ENCODE measurements at regions not wholly inside any gene's neighbourhood (a gene's known extent, or its start where the extent isn't known, plus 50 kb on each side); places are given as distances from the start of the nearest gene placed in this dataset.

- H3K4me1 ChIP-seq (replicated peaks in 1 of 2): no peaks in the 10 kb centered on the region
- H3K27me3 ChIP-seq: no peaks in the 10 kb centered on the region
- no peaks in the 10 kb centered on the region for H3K36me3 ChIP-seq (replicated peaks in 1 of 2)
- no peaks in the 10 kb centered on the region for H3K9me3 ChIP-seq (replicated peaks in 1 of 3)
- peak in 3 of 7 donors; percentile 21 to 44 (median 42) for DNase-seq
- intact Hi-C loops (cut with DNase I): loop anchor here in 1 of 2 donors (10.0 kb wide), 1 partner anchor 206 kb away; no protein-coding TSS in a partner anchor
- H3K27ac ChIP-seq: no peak overlapping the region
- TF ChIP-seq POLR2A (IDR thresholded peaks at IDR 0.05) (peak in 1 of 2 donors; percentile 17), CTCF (IDR thresholded peaks at IDR 0.05) (no peak)
- 56 to 69% (median 67%) methylated on average over 16 to 32 of the region's 32 CpGs for WGBS, 4 donors
- peak overlapping the region in 2 of 4 donors; percentile 5 to 35 for H3K4me3 ChIP-seq
Measured at GRCh38 chr18:76610933-76611749, 116.1 kb upstream of the ZNF516 start.

GRCh38 chr18:76610012-76610411 is 115.0 kb upstream of the ZNF516 start:
- Histone ChIP-seq H3K9me3 (replicated peaks in 1 of 3) (no peaks in the 10 kb centered on the region), H3K4me3 (no peak overlapping the region), H3K27me3 (no peaks in the 10 kb centered on the region), H3K4me1 (replicated peaks in 1 of 2) (no peaks in the 10 kb centered on the region), H3K27ac (no peak overlapping the region), H3K36me3 (replicated peaks in 1 of 2) (no peaks in the 10 kb centered on the region)
- DNase-seq: no peak
- intact Hi-C loops (cut with DNase I): loop anchor here in 1 of 2 donors (10.0 kb wide), 1 partner anchor 205 kb away; no protein-coding TSS in a partner anchor
- TF ChIP-seq POLR2A (IDR thresholded peaks at IDR 0.05): no peak
- no peak for TF ChIP-seq CTCF (IDR thresholded peaks at IDR 0.05)
- 88 to 94% (median 89%) methylated on average over 4 of the region's 4 CpGs for WGBS, 4 donors

GRCh38 chr18:76605341-76605929 is 110.4 kb upstream of the ZNF516 start:
- H3K4me3 ChIP-seq: no peak overlapping the region
- H3K36me3 ChIP-seq (replicated peaks in 1 of 2): no peaks in the 10 kb centered on the region
- H3K27me3 ChIP-seq: no peaks in the 10 kb centered on the region
- H3K9me3 ChIP-seq (replicated peaks in 1 of 3): no peaks in the 10 kb centered on the region
- intact Hi-C loops (cut with DNase I): no loop called here
- no peak overlapping the region for H3K27ac ChIP-seq
- 83 to 89% (median 86%) methylated on average over 5 of the region's 5 CpGs for WGBS, 4 donors
- no peaks in the 10 kb centered on the region for H3K4me1 ChIP-seq (replicated peaks in 1 of 2)
- no peak for DNase-seq
- TF ChIP-seq CTCF (IDR thresholded peaks at IDR 0.05) (no peak), POLR2A (IDR thresholded peaks at IDR 0.05) (no peak)

GRCh38 chr18:76604935-76605240 is 109.8 kb upstream of the ZNF516 start:
- TF ChIP-seq CTCF (IDR thresholded peaks at IDR 0.05): no peak
- TF ChIP-seq POLR2A (IDR thresholded peaks at IDR 0.05): no peak

More at GRCh38 chr18:76604935-76605240, 109.8 kb upstream of the ZNF516 start:
- H3K4me1 ChIP-seq (replicated peaks in 1 of 2): no peaks in the 10 kb centered on the region
- 62 to 77% (median 71%) methylated on average over 3 of the region's 3 CpGs for WGBS, 4 donors
- H3K27me3 ChIP-seq: no peaks in the 10 kb centered on the region
- H3K36me3 ChIP-seq (replicated peaks in 1 of 2): no peaks in the 10 kb centered on the region
- no peak overlapping the region for H3K27ac ChIP-seq
- H3K4me3 ChIP-seq: no peak overlapping the region
- H3K9me3 ChIP-seq (replicated peaks in 1 of 3): no peaks in the 10 kb centered on the region
- DNase-seq: no peak
- intact Hi-C loops (cut with DNase I): no loop called here

Data from adrenal gland (tissue), 9 donors.